HCT116 (cell line): ENCODE measurements at regions not wholly inside any gene's neighbourhood (a gene's known extent, or its start where the extent isn't known, plus 50 kb on each side); places are given as distances from the start of the nearest gene placed in this dataset.

Experiments used
- ATAC-seq: fragments of 200-7000 bp; cut with Tn5 transposase; 2 replicates; pipeline ENCODE4 v1.9.1; 2020; ENCODE audit warnings: mild to moderate bottlenecking, moderate library complexity
- BruUV-seq: library from RNA; stranded (reverse); fragments of 400-500 nt; replicated peaks from 2 replicates; lab custom pipeline; 2021; lab: Mats Ljungman, UMichigan
- CTCF ChIA-PET: fragments of 300-600 bp; sonication (Branson Sonifier 250); formaldehyde crosslinking; loops from one replicate; lab custom pipeline; 2021; ENCODE audit warnings: antibody characterized with exemption; lab: Charles Lee
- POLR2A ChIA-PET: fragments of 300-600, 350-600 bp; sonication (Branson Sonifier 250); formaldehyde crosslinking; loops from one replicate; lab custom pipeline; 2021; ENCODE audit warnings: antibody characterized with exemption; lab: Charles Lee
- RAD21 ChIA-PET, 2 experiments: fragments of 300-600 bp; sonication (Branson Sonifier 250); formaldehyde crosslinking; loops; one replicate each; lab custom pipeline; 2023; ENCODE audit warnings: low total read pairs in 2 of 2; ENCODE audit not compliant: uncharacterized antibody in 2 of 2, unreplicated experiment in 2 of 2, low non-redundant PET in 1 of 2; lab: Charles Lee
- DNase-seq: peaks from one replicate; pipeline ENCODE4 v3.0.0-alpha.2; 2010; ENCODE audit warnings: low read depth, low spot score
- H2AFZ ChIP-seq: fragments of 200-600 bp; shearing (Covaris generic), sonication (generic); 2 replicates; pipeline ENCODE4 v1.6.1; 2017; ENCODE audit warnings: low read depth, mixed run types, mixed read lengths, antibody characterized with exemption, low read length; ENCODE audit not compliant: poor library complexity, severe bottlenecking
- H3K27ac ChIP-seq: 2 replicates; pipeline ENCODE4 v1.5.1; 2012; ENCODE audit warnings: low read depth, low read length
- H3K27me3 ChIP-seq: fragments of 200-600 bp; sonication (generic); 2 replicates; pipeline ENCODE4 v1.6.1; 2016; ENCODE audit warnings: mixed run types, low read length, mixed read lengths; ENCODE audit not compliant: insufficient read depth
- H3K36me3 ChIP-seq, 2 experiments: fragments of 200-500 bp in 1 of 2; fragments of 200-600 bp in 1 of 2; sonication (Bioruptor generic) in 1 of 2; sonication (generic) in 1 of 2; 2 replicates each; pipeline versions ENCODE4 v1.5.1 to v1.6.1; 2014 to 2016; ENCODE audit warnings: low read length in 2 of 2, inconsistent platforms in 1 of 2, mixed read lengths in 1 of 2, mixed run types in 1 of 2; ENCODE audit not compliant: insufficient read depth in 2 of 2, control insufficient read depth in 1 of 2
- H3K4me1 ChIP-seq, 2 experiments: fragments of 200-600 bp in 1 of 2; sonication (generic) in 1 of 2; 2 replicates each; pipeline versions ENCODE4 v1.5.1 to v1.6.1; 2012 to 2017; ENCODE audit warnings: low read length in 2 of 2, inconsistent platforms in 1 of 2, mild to moderate bottlenecking in 1 of 2, mixed read lengths in 1 of 2, mixed run types in 1 of 2, moderate library complexity in 1 of 2; ENCODE audit not compliant: insufficient read depth in 2 of 2, control insufficient read depth in 1 of 2
- H3K4me2 ChIP-seq: fragments of 200-600 bp; sonication (generic); 2 replicates; pipeline ENCODE4 v1.6.1; 2017; ENCODE audit warnings: mixed run types, low read length, mixed read lengths
- H3K4me3 ChIP-seq, 2 experiments: fragments of 200-600 bp in 1 of 2; sonication (generic) in 1 of 2; replicated peaks in 1 of 2; 2 replicates each; pipeline ENCODE4 v1.5.1; 2011 to 2016; ENCODE audit warnings: low read length in 2 of 2, control low read depth in 1 of 2, low read depth in 1 of 2, mild to moderate bottlenecking in 1 of 2, mixed read lengths in 1 of 2, mixed run types in 1 of 2
- H3K79me2 ChIP-seq: fragments of 200-600 bp; sonication (generic); 2 replicates; pipeline ENCODE4 v1.6.1; 2017; ENCODE audit warnings: mild to moderate bottlenecking, mixed run types, low read length, moderate library complexity, mixed read lengths; ENCODE audit not compliant: insufficient read depth
- H3K9ac ChIP-seq: fragments of 200-600 bp; sonication (generic); 2 replicates; pipeline ENCODE4 v1.6.1; 2016; ENCODE audit warnings: low read length, mixed read lengths
- H3K9me2 ChIP-seq: fragments of 200-600 bp; sonication (generic), shearing (Covaris generic); 2 replicates; pipeline ENCODE4 v1.6.1; 2017; ENCODE audit warnings: mixed run types, mild to moderate bottlenecking, moderate library complexity; ENCODE audit not compliant: insufficient read depth
- H3K9me3 ChIP-seq, 2 experiments: fragments of 200-500 bp in 1 of 2; fragments of 200-600 bp in 1 of 2; sonication (Bioruptor generic) in 1 of 2; sonication (generic) in 1 of 2; 2 replicates each; pipeline ENCODE4 v1.6.1; 2014 to 2017; ENCODE audit warnings: low read length in 2 of 2, mixed read lengths in 2 of 2, inconsistent platforms in 1 of 2, low read depth in 1 of 2, mild to moderate bottlenecking in 1 of 2, mixed run types in 1 of 2, moderate library complexity in 1 of 2; ENCODE audit not compliant: control insufficient read depth in 1 of 2, insufficient read depth in 1 of 2
- H4K20me1 ChIP-seq: fragments of 200-600 bp; sonication (generic), shearing (Covaris generic); 2 replicates; pipeline ENCODE4 v1.6.1; 2017; ENCODE audit warnings: mixed run types, mild to moderate bottlenecking, moderate library complexity; ENCODE audit not compliant: insufficient read depth
- ELF1 ChIP-seq: IDR thresholded peaks from 2 replicates; pipeline ENCODE4 v1.6.1; 2012; ENCODE audit warnings: low read depth, borderline replicate concordance
- MAX ChIP-seq: IDR thresholded peaks from 2 replicates; pipeline ENCODE4 v1.6.1; 2012
- POLR2A ChIP-seq: IDR thresholded peaks from 2 replicates; pipeline ENCODE4 v1.7.0; 2011; ENCODE audit warnings: borderline replicate concordance; ENCODE audit not compliant: insufficient read depth, insufficient read length; ENCODE audit errors: extremely low read depth
- RAD21 ChIP-seq: IDR thresholded peaks from 2 replicates; pipeline ENCODE4 v1.6.1; 2012; ENCODE audit warnings: low read depth, mild to moderate bottlenecking
- SRF ChIP-seq: IDR thresholded peaks from 2 replicates; pipeline ENCODE4 v1.6.1; 2012; ENCODE audit warnings: low read depth
- intact Hi-C: fragments of 100-400 bp; cut with micrococcal nuclease; formaldehyde crosslinking; loops from 2 replicates; pipeline ENCODE4 v1.10.0; 2022
- TF ChIP-seq, protein P1 (sequence below): IDR thresholded peaks from 2 replicates; pipeline ENCODE4 v1.6.1; 2011; ENCODE audit warnings: mild to moderate bottlenecking, low read length, moderate library complexity; ENCODE audit not compliant: insufficient replicate concordance; ENCODE audit errors: extremely low read depth

DNA sequence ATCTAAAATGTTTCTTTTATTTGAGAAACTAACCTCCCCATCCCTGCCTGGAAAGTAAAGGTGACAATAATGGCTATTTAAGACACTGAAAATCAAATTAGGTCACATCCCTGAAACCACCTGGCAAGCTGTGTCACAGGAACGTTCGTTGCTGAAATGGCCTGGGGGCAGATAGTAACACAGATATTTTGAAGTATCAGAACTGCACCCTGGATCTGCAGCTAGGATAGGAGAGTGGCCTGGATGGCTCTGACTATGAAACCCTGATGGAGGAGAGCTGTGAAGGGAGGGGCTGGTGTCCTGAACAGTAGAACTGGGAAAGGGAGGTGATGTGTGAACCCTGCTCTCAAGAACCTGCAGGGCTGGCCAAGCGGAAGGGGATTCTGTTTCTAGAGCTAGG lies 648.3 kb upstream of the CFAP20DC start:
- RAD21 ChIA-PET, result no interaction called here
- H3K36me3 ChIP-seq, result no peaks in the 10 kb centered on the region
- H3K9ac ChIP-seq, result no peak overlapping the region
- H3K27me3 ChIP-seq, result peaks cover 8% of the 10 kb centered on the region; the same call in 1 of the 2 replicates
- no peak overlapping the region for H3K27ac ChIP-seq
- no TSS peak for BruUV-seq
- TF ChIP-seq MAX (no peak), ELF1 (no peak), POLR2A (no peak), SRF (no peak)
- intact Hi-C loops, result no loop called here
- CTCF ChIA-PET, result no interaction called here
- H2AFZ ChIP-seq, result no peak overlapping the region
- H3K79me2 ChIP-seq, result no peaks in the 10 kb centered on the region
- no peaks in the 10 kb centered on the region for H3K4me1 ChIP-seq
- POLR2A ChIA-PET, result no interaction called here
- no peak for ATAC-seq
- no peak overlapping the region for H3K4me2 ChIP-seq
- H3K9me2 ChIP-seq, result no peaks in the 10 kb centered on the region
- H3K9me3 ChIP-seq, result no peaks in the 10 kb centered on the region
- DNase-seq, result no peak
- H4K20me1 ChIP-seq, result no peaks in the 10 kb centered on the region
- H3K4me3 ChIP-seq, result no peak overlapping the region

DNA sequence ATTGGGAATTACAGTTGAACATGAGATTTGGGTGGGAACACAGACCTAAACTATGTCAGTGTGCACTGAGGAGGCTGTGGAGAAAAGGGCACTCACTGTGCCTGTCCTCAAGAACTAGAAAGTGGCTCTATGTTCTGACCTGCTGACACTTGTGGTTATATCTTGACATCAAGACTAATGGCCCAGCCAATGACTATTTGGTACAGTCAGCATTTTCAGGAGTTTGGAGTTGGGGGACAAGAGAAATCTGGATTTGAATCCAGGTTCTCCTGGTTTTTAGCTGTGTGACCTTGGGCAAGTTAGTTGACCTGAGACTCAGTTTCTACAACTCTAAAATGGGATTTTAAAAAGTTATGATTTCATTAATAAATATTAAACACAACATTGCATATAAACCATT lies 647.0 kb upstream of the CFAP20DC start:
- Histone ChIP-seq H4K20me1 (no peaks in the 10 kb centered on the region), H3K27me3 (peaks cover 8% of the 10 kb centered on the region; the same call in 1 of the 2 replicates), H3K27ac (no peak overlapping the region), H3K79me2 (no peaks in the 10 kb centered on the region), H3K4me3 (no peak overlapping the region), H3K9me2 (no peaks in the 10 kb centered on the region), H3K9me3 (no peaks in the 10 kb centered on the region), H3K9ac (no peak overlapping the region), H2AFZ (no peak overlapping the region), H3K4me1 (no peaks in the 10 kb centered on the region), H3K4me2 (no peak overlapping the region), H3K36me3 (no peaks in the 10 kb centered on the region)
- ATAC-seq (no peak), DNase-seq (no peak)
- POLR2A ChIA-PET, result no interaction called here
- RAD21 ChIA-PET, result no interaction called here
- no TSS peak for BruUV-seq
- intact Hi-C loops, result no loop called here
- TF ChIP-seq SRF (no peak), MAX (no peak), RAD21 (no peak)
- TF ChIP-seq, protein P1, sequence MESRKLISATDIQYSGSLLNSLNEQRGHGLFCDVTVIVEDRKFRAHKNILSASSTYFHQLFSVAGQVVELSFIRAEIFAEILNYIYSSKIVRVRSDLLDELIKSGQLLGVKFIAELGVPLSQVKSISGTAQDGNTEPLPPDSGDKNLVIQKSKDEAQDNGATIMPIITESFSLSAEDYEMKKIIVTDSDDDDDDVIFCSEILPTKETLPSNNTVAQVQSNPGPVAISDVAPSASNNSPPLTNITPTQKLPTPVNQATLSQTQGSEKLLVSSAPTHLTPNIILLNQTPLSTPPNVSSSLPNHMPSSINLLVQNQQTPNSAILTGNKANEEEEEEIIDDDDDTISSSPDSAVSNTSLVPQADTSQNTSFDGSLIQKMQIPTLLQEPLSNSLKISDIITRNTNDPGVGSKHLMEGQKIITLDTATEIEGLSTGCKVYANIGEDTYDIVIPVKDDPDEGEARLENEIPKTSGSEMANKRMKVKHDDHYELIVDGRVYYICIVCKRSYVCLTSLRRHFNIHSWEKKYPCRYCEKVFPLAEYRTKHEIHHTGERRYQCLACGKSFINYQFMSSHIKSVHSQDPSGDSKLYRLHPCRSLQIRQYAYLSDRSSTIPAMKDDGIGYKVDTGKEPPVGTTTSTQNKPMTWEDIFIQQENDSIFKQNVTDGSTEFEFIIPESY, result no peak
- CTCF ChIA-PET, result no interaction called here
